DND-41 (cell line): ENCODE measurements at regions not wholly inside any gene's neighbourhood (a gene's known extent, or its start where the extent isn't known, plus 50 kb on each side); places are given as distances from the start of the nearest gene placed in this dataset.

ENCODE experiments used
- ATAC-seq: fragments of 200-7000 bp; cut with Tn5 transposase; 3 replicates; pipeline ENCODE4 v1.9.1; 2021; ENCODE audit warnings: low read depth; ENCODE audit not compliant: insufficient read depth
- DNase-seq: peaks from one replicate; pipeline ENCODE4 v3.0.0-alpha.2; 2020
- H2AFZ ChIP-seq: 2 replicates; pipeline ENCODE4 v1.6.0; 2012; ENCODE audit warnings: low read depth, low read length
- H3K27ac ChIP-seq: 2 replicates; pipeline ENCODE4 v1.5.1; 2012; ENCODE audit warnings: low read length, inconsistent platforms
- H3K27me3 ChIP-seq: fragments of 200-600 bp; sonication (generic); 2 replicates; pipeline ENCODE4 v1.6.0; 2012; ENCODE audit warnings: low read length, mild to moderate bottlenecking, inconsistent platforms; ENCODE audit not compliant: insufficient read depth, poor library complexity
- H3K36me3 ChIP-seq: 2 replicates; pipeline ENCODE4 v1.5.1; 2012; ENCODE audit warnings: low read length, inconsistent platforms; ENCODE audit not compliant: insufficient read depth
- H3K4me1 ChIP-seq: 2 replicates; pipeline ENCODE4 v1.5.1; 2012; ENCODE audit warnings: mild to moderate bottlenecking, low read length; ENCODE audit not compliant: insufficient read depth
- H3K4me2 ChIP-seq: 2 replicates; pipeline ENCODE4 v1.6.0; 2012; ENCODE audit warnings: mild to moderate bottlenecking, moderate library complexity, low read length, inconsistent platforms; ENCODE audit not compliant: insufficient read depth
- H3K4me3 ChIP-seq, 2 experiments: fragments of 200-600 bp in 1 of 2; shearing (Covaris generic) in 1 of 2; 2 replicates each; pipeline ENCODE4 v1.5.1; 2012 to 2016; ENCODE audit warnings: inconsistent platforms in 2 of 2, low read length in 2 of 2, mild to moderate bottlenecking in 2 of 2, low read depth in 1 of 2, moderate library complexity in 1 of 2
- H3K79me2 ChIP-seq: 2 replicates; pipeline ENCODE4 v1.6.0; 2012; ENCODE audit warnings: low read length, inconsistent platforms; ENCODE audit not compliant: insufficient read depth
- H3K9ac ChIP-seq: 2 replicates; pipeline ENCODE4 v1.6.0; 2012; ENCODE audit warnings: low read depth, mild to moderate bottlenecking, inconsistent platforms, low read length, moderate library complexity
- H3K9me3 ChIP-seq: 2 replicates; pipeline ENCODE4 v1.5.1; 2012; ENCODE audit warnings: low read length, moderate library complexity, mild to moderate bottlenecking, inconsistent platforms; ENCODE audit not compliant: insufficient read depth, severe bottlenecking
- H4K20me1 ChIP-seq: 2 replicates; pipeline ENCODE4 v1.6.0; 2012; ENCODE audit warnings: low read length; ENCODE audit not compliant: insufficient read depth
- CTCF ChIP-seq: IDR thresholded peaks from 2 replicates; pipeline ENCODE4 v1.5.1; 2012; ENCODE audit warnings: borderline replicate concordance, low read length, moderate library complexity, mild to moderate bottlenecking; ENCODE audit not compliant: poor library complexity, severe bottlenecking; ENCODE audit errors: extremely low read depth
- EZH2 ChIP-seq: IDR thresholded peaks from 3 replicates; pipeline ENCODE4 v1.6.1; 2012; ENCODE audit warnings: borderline replicate concordance, low read depth, mild to moderate bottlenecking, moderate library complexity, low read length, inconsistent platforms; ENCODE audit not compliant: severe bottlenecking

GRCh38 chrX:151082077-151082948, 94.1 kb upstream of the GPR50 start:
- DNase-seq (peak; percentile 63), ATAC-seq (peak; percentile 95)
- Histone ChIP-seq H3K9ac (no peak overlapping the region), H4K20me1 (no peaks in the 10 kb centered on the region), H3K27me3 (peaks cover 12% of the 10 kb centered on the region), H3K79me2 (no peaks in the 10 kb centered on the region), H3K36me3 (no peaks in the 10 kb centered on the region), H3K4me3 (no peak overlapping the region), H3K4me2 (no peak overlapping the region; the same call in 1 of the 2 replicates), H3K27ac (no peak overlapping the region), H3K4me1 (peaks cover 6% of the 10 kb centered on the region), H2AFZ (peak overlapping the region; percentile 49; the same call in 1 of the 2 replicates), H3K9me3 (no peaks in the 10 kb centered on the region)
- TF ChIP-seq EZH2 (no peak), CTCF (peak; percentile 79)

- Histone ChIP-seq H3K4me1 (peaks cover 6% of the 10 kb centered on the region), H3K36me3 (no peaks in the 10 kb centered on the region), H3K9me3 (no peaks in the 10 kb centered on the region), H3K79me2 (no peaks in the 10 kb centered on the region), H3K27ac (no peak overlapping the region), H3K27me3 (peaks cover 12% of the 10 kb centered on the region), H3K9ac (no peak overlapping the region), H3K4me3 (no peak overlapping the region), H4K20me1 (no peaks in the 10 kb centered on the region), H3K4me2 (no peak overlapping the region), H2AFZ (no peak overlapping the region)
- DNase-seq (no peak), ATAC-seq (no peak)
- no peak for TF ChIP-seq EZH2
- TF ChIP-seq CTCF, result no peak
Measured at GRCh38 chrX:151084454-151084853, 91.9 kb upstream of the GPR50 start.

- Histone ChIP-seq H3K4me3 (no peak overlapping the region), H3K9ac (no peak overlapping the region), H3K27ac (no peak overlapping the region), H3K9me3 (no peaks in the 10 kb centered on the region), H3K27me3 (peaks cover 12% of the 10 kb centered on the region), H3K4me2 (no peak overlapping the region), H4K20me1 (no peaks in the 10 kb centered on the region), H3K79me2 (no peaks in the 10 kb centered on the region), H3K4me1 (peaks cover 6% of the 10 kb centered on the region), H2AFZ (no peak overlapping the region), H3K36me3 (no peaks in the 10 kb centered on the region)
- TF ChIP-seq EZH2, result no peak
- TF ChIP-seq CTCF, result no peak
- no peak for ATAC-seq
- DNase-seq, result no peak
Measured at GRCh38 chrX:151085207-151085606, 91.2 kb upstream of the GPR50 start.
